GM18909 (cell line): ENCODE measurements at regions not wholly inside any gene's neighbourhood (a gene's known extent, or its start where the extent isn't known, plus 50 kb on each side); places are given as distances from the start of the nearest gene placed in this dataset.
"Not testable (repeated sequence)": the region's sequence is repeated elsewhere in the genome, so short reads cannot be mapped to it uniquely, and the experiment has no call there.

Source experiments
- ATAC-seq: cut with Tn5 transposase; IDR thresholded peaks from one replicate; pipeline ENCODE4 v1.9.1; 2021; ENCODE audit warnings: mild to moderate bottlenecking; ENCODE audit not compliant: unreplicated experiment, poor library complexity

DNA sequence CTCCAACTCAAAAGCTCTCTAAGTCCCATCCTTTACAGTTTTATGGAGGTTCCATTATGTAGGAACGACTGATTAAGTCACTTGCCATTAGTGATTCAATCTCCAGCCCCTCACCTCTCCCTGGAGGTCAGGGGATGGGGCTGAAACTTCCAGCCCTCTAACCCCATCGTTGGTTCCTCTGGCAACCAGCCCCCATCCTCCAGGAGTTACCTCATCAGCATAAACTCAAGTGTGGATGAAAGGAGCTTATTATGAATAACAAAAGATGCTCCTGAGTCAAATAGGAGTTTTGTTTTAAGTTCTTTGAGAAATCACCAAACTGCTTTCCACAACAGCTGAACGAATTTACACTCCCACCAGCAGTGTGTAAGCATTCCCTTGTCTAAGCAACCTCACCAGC lies 494.3 kb upstream of the AUTS2 start:
- no peak for ATAC-seq

DNA sequence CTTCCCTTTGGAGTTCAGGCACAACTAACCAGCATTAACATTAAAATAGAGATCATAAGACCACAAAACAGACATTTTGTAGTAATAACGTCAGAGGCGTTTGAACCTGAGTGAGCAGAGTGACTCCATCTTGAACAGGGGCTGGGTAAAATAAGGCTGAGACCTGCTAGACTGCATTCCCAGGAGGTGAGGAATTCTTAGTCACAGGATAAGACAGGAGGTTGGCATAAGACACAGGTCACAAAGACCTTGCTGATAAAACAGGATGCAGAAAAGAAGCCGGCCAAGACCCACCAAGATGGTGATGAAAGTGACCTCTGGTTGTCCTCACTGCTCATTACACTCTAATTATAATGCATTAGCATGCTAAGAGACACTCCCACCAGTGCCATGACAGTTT lies 493.2 kb upstream of the AUTS2 start:
- no peak for ATAC-seq

DNA sequence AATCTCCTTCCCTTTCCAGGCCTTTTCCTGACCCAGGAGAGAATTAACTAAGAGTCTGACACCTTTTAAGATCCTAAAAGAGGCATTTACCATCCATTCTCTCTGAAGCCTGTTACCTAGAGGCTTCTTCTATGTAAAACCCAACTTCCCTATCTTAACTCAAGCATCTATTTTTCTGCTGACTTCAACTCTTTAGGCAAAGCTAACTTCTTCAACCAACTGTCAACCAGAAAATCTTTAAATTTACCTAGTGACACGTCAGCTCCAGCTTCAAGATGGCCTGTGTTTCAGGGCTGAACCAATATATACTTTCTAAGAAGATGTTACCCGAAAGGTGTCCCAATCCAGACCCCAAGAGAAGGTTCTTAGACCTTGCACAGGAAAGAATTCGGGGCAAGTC lies 492.3 kb upstream of the AUTS2 start:
- no peak for ATAC-seq

DNA sequence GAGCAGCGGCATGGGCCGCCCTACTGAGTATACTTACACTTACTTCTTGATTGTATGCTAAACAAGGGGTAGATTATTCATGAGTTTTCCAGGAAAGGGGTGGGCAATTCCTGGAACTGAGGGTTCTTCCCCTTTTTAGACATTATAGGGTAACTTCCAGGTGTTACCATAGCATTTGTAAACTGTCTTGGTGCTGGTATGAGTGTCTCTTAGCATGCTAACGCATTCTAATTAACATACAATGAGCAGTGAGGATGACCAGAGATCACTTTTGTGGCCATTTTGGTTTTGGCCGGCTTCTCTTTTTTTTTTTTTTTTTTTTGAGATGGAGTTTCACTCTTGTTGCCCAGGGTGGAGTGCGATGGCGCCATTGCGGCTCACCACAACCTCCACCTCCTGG lies 491.8 kb upstream of the AUTS2 start:
- ATAC-seq = not testable (repeated sequence)

DNA sequence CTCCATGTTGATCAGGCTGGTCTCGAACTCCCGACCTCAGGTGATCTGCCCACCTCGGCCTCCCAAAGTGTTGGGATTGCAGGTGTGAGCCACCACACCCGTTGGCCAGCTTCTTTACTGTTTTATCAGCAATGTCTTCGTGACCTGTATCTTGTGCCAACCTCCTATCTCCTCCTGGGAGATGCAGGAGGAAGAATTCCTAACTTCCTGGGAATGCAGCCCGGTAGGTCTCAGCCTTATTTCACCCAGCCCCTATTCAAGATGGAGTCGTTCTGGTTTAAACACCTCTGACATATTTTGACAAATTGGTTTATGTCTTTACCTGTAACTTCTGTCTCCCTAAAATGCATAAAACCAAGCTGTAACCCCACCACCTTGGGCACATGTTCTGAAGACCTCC lies 491.3 kb upstream of the AUTS2 start:
- ATAC-seq = not testable (repeated sequence)

DNA sequence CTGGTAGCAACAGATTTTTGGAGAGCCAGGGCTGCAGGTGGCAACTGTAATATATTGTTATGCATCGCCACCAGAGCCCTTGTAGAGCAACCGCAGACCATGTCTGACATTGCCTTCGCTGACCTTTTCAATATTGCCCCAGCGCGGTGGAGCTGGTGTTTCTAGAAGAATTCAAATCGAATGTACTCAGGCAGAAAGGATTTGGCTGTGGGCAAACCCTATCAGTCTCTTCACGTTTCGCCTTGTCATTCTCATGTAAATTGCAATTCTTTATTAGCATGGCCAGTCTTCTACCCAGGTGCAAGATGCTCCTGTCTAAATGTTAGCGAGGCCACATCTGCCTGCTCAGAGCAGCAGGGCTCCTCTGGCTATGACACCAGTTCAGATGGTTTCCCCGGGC lies 490.2 kb upstream of the AUTS2 start:
- ATAC-seq = no peak

DNA sequence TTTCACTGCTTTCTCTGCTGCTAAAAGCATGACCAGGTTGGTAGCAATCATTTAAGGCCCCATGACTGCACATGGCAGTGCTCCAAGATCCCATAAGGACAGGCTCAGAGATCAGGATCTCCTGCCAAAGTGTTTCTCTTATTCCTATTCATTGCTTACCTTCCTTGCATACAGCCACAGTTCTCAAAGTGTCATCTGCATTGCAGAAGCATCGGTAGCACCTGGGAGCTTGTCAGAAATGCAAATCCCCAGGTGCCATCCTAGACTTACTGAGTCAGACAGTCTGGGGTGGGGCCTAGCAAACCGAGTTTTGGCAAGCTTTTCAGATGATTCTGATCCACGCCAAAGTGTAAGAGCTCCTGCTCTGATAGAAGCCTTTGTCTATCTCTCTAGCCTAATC lies 489.0 kb upstream of the AUTS2 start:
- no peak for ATAC-seq

DNA sequence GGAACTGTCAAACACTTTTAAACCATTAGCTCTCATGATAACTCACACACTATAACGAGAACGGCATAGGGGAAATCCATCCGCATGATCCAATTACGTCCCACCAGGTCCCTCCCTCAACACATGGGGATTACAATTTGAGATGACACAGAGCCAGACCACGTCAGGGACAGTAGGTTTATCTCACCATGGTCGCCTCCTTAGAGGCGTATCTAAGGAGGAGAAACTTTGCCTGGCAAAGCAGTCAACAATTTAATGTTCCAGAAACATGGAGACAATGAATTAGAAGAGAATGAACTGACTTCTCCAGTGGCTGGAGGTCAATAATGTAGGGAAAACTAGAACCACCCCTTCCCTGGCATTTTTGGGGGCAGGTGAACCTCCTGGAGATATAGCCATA lies 488.4 kb upstream of the AUTS2 start:
- no peak for ATAC-seq

DNA sequence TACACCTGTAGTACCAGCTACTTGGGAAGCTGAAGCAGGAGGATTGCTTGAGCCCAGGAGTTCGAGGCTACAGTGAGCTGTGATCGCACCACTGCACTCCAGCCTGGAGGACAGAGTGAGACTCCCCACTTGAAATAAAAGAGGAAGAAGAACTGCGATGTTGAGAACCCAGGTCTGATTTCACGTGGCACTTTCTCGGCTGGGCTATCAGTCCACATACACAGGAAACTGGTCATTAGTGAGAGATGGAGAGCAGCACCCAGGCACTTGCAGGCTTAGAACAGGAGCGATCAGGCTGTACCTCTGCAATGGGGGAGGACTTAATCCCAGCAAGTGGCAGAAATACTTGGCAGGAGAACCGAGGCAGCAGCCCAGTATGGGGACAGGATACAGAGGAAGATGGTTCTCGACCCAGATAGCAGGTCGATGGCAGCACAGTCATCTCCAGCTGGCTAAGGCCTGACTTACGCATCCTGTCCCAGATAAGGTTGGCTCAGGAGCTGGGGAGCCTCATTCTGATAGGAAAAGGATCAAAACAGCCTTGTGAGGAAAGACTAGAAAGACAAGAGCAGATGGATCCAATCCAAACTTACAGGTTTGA lies 487.7 kb upstream of the AUTS2 start:
- no peak for ATAC-seq

DNA sequence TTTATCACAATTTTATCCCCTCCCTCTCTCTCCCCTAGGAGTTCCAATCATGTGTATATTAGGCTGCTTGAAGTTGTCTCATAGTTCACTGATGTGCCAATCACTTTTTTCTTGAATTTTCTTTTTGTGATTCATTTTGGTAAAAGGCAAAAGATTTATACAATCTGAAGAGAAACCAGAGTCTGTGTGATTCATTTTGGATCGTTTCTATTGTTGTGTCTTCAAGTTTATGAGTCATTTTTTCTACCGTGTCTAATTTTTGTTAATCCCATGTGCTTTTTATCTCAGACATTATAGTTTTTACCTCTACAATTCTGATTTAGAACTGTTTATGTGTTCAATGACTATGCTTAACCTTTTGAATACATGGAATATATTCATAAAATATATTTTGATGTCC lies 483.9 kb upstream of the AUTS2 start:
- no peak for ATAC-seq

DNA sequence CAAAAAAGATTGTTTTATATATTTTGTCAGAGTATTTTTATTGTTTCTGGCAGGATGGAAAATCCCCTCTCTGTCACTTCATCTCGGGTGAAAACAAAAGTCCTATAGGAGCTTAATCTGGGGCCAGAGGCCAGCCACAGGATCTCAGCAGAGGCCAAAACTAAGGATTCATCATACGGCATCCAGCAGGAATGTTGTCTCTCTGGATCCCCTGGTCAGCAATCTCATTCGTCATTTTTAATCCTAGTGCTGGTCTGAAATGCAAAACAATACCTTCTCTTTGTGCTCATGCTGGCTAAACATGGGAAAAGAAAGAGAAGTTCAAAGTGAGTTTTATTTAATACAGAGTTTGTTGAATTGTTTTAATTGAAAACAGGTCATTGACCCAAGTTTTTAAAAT lies 482.5 kb upstream of the AUTS2 start:
- no peak for ATAC-seq

DNA sequence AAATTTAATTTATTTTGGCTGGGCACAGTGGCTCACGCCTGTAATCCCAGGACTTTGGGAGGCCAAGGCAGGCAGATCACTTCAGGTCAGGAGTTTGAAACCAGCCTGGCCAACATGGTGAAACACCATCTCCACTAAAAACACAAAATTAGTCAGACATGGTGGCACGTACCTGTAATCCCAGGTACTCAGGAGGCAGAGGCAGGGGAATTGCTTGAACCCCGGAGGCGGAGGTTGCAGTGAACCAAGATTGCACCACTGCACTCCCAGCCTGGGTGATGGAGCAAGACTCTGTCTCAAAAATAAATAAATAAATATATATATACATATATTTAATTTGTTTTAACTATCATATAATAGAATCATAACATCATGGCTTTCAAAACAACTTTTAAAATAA lies 482.1 kb upstream of the AUTS2 start:
- ATAC-seq = not testable (repeated sequence)

DNA sequence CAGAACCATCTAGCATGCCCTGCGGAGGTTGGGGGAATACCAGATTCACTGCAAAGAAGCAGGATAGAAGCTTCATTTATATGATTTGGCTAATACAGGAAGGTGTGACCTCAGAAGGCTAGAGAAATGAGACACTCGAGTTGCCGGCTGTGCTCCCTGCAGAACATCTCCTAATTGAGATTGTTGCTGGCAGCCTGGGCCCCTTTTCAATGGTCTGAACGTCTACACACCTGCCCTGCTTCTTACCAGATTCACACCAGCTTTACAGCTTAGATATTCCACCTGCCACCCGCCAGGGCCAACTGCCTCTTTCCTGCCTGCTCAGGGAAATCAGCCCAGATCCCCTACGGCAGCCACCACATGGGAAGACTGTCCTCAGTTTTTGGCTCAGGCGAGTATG lies 475.3 kb upstream of the AUTS2 start:
- no peak for ATAC-seq

DNA sequence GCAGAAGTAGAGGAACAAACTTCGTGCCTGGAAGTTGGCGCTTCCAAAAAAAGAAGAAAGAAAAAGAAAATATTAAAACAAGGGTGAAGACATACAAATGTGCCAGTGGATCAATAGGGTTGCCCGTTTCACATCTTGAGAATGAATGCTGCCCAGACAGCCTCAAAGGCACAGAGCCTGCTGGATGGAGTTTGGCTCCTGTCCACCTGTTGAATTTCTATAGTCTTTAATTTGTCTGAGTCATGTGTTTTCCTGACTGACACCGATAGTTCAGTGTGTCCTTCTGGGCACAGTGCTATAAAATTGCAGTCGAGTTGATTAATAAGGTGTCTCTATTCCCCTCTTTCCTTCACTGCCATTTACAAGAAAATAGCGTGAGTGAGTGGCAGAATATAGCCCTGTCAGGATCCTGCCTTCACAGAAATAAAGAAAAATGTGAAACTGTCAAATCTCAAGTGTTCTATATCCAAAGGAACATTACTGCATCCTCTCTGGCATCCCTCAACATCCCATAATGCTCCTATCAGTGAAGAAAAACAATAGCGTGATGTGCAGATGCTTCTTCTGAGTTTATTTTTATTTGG lies 471.3 kb upstream of the AUTS2 start:
- no peak for ATAC-seq

DNA sequence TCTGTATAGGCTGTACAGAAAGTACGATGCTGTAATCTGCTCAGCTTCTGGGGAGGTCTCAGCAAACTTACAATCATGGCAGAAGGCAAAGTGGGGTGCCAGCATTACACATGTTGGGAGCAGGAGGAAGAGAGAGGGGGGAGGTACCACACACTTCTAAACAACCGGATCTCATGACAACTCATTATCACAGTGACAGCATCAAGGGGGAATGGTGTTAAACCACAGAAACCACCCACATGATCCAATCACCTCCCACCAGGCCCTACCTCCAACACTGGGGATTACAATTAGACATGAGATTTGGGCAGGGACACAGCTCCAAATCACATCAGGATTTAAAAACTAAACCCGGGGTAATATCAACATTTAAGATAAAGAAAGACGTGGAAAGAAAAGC lies 468.8 kb upstream of the AUTS2 start:
- no peak for ATAC-seq

DNA sequence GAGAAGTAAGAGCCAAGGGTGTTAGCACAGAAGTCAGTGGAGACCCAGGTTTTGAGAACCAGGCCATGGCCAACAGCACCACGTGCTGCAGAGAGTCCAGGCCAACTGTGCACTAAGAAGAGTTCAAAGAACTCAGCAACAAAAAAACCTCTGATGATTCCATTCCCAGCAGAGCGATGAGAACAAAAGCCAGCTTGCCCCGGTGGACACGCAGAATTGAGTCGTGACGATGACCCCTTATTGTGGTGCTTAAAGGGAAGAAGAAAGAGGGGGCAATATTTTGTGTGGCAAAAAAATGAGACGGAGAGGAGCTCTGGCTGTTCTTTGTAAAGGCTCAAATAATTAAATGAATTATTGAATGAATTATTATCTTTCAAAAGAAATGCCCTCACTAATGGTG lies 468.3 kb upstream of the AUTS2 start:
- ATAC-seq = no peak

DNA sequence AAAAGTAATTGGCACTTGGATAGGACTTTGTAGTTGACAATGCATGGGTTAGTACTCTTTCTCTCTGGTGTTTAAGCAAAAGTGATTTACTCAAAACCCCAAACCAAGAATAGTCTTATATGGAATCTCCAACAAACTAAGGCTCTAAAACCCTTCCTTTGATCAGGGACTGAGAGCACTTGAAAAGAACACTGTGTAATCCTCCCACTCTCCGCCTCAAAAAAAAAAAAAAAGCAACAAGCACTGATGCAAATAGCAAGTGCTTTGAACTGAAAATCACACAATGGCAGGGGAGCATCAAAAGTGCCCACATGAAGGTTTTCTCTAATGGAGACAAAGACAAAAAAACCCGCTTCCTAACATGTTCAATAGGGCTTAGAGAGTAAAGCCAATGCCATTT lies 467.9 kb upstream of the AUTS2 start:
- ATAC-seq = no peak

DNA sequence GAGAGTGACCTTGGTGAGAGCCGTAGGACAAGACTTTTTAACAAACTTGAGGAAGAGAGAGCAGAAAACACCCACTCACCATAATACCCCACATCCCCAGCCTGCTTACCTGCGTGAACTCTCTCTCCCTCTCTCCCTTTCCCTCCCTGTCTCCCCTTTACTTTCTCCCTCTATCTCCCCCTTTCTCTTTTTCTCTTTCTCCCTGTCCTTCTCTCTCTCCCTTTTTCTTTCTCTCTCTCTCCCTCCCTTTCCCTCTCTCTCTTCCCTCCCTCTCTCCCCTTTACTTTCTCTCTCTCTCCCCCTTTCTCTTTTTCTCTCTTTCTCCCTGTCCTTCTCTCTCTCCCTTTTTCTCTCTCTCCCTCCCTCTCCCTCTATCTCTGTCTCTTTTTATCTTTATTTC lies 464.0 kb upstream of the AUTS2 start:
- no peak for ATAC-seq

DNA sequence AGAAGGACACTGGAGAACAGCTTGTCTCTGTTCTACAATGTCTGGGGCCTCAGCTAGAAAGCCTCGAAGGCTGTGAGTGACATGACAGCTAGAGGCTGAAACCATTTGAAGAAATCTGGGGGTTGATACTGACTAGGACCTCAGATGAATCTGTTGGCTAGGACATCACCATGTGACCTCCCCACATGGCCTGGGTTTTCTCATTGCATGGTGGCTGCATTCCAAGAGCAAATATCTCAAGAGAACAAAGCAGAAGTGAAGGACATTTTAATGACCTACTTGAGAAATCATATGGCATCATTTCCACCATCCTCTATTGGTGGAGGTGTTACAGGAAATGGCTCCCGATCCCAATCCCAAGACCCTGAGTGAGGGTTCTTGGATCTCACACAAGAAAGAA lies 450.6 kb upstream of the AUTS2 start:
- ATAC-seq = no peak

DNA sequence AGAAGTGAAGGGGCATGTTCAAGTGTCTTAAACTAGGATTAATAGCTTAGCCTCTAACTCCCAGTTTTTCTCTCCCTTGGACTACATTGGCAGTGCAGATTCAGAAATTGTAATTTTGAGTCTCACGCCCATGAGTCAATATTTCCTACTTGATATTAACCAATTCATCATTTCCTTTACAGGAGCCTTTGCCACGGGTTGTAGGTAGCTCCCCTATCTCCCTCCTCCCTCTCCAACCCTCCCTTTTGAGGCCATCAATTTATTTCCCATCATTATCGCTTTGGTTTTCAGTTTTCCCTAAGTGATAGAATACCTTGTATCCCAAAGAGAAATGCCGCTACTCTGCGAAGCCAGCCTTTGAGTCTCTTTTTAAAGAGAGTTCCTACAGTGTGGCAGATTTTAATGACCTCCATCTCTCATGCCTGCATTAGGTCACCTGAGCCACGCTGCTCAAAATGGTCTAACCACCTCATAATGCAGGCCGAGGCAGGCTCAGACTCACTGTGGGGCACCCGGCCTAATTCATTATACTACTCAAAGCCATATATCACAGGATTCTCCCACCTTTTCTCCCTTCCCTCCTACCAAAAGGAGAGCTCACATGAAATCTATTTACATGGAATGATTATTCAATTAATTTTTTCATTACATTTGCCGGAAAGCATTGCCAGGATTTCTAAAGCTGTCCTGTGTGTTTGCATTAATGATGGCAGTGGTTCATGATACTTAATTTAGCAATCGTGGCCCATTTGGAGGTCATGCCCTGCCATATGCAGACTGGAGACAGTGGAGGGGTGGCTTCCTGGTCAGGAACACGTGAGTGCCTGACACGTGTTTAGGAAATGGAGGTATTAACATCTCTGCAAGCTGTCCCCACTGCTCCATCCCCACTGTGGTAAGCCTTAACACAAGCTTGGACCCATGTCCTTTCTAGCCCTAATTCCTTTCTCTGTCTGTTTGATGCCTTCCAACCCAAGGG lies 448.2 kb upstream of the AUTS2 start:
- ATAC-seq = no peak

DNA sequence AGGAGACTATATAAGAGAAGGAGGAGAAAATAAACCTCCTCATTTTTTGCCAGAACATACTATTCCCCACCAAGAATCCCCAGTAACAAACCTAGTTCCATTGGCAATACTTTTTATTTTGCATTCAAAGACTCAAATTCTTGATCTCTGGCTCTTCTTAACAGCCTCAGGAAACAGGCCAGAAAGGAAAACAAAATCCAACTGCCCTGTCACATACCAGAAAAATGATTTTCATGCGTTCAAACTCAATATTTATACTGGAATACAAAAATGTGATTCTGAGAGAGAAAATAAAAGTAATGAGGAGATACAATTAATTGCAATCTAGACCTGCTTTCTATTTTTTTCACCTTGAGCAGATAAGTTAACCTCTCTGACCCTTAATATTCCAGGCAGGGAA lies 435.9 kb upstream of the AUTS2 start:
- no peak for ATAC-seq
